ENCODE measurements at regions not wholly inside any gene's neighbourhood (a gene's known extent, or its start where the extent isn't known, plus 50 kb on each side); places are given as distances from the start of the nearest gene placed in this dataset.

GRCh38 chrX:110432091-110432905 lies 73.7 kb downstream of the RTL9 start:
- DNase-seq: no peak

GRCh38 chrX:110432906-110433215 lies 74.2 kb downstream of the RTL9 start:
- DNase-seq: no peak

DNA sequence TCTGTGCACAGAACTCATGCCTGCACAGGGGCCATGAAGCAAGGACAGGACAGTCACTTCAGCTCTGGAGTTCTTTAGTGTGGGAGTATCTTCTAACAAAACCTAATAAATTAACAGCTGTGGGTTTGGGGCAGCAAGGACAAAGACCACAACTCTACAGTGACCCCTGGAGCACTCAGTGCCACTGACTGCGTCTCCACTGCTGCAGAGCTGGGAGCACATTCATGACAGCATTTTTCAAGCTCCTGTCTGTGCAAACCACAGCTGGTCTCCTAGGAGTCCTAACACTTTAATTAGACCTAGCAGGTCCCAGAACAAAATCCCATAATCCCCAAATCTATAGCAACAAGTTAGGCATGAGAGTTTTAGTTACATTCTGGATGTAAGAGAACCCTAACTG lies 76.5 kb downstream of the RTL9 start:
- DNase-seq: no peak

GRCh38 chrX:110436523-110436922 lies 77.9 kb downstream of the RTL9 start:
- no peak for DNase-seq

- no peak for DNase-seq
These were observed 79.0 kb downstream of the RTL9 start for GRCh38 chrX:110437686-110438085.

- no peak for DNase-seq
These were observed 81.6 kb downstream of the RTL9 start for GRCh38 chrX:110440016-110440805.

DNA sequence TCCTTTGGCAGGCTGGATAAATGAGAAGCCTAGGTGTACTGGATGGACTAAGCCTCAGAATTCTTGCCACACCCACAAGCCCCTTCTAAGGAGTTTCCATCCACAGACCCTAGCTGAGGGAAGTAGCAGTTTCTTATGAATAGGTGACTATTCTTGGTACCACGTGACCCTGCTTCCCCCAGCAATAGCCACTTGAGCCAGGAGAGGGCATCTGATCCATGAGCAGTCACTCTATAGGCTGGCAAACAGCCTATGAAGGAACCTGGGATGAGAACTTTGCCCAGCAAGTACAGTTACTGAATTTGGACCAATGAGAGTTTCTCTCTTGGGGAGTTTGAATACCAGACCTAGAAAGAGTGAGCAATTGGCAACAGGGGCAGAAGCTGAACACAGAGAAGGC lies 84.0 kb downstream of the RTL9 start:
- DNase-seq: no peak

GRCh38 chrX:110444996-110445395 lies 86.3 kb downstream of the RTL9 start:
- DNase-seq: no peak

GRCh38 chrX:110448459-110448858 lies 89.8 kb downstream of the RTL9 start:
- no peak for DNase-seq

- no peak for DNase-seq
These were observed 90.7 kb downstream of the RTL9 start for GRCh38 chrX:110449312-110449711.

DNA sequence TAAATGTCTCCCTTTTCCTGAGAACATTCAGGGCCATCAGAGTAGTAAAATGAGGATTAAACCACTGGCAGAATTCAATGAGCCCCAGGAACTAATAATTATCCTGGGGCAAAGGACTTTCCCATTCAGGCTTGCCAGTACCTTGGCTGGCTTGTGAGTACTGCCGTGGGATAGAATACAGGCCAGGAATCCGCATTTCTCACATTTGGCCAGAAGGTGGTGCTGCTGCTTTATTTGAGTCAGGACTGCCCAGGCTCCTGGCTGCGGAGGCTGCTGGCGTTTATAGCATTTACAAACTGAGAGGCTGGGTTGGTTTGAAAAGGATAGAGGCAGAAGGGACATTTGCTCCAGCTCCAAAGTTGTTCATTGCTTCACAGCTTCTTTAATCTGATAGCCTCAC lies 91.4 kb downstream of the RTL9 start:
- DNase-seq: peak; percentile 80

DNA sequence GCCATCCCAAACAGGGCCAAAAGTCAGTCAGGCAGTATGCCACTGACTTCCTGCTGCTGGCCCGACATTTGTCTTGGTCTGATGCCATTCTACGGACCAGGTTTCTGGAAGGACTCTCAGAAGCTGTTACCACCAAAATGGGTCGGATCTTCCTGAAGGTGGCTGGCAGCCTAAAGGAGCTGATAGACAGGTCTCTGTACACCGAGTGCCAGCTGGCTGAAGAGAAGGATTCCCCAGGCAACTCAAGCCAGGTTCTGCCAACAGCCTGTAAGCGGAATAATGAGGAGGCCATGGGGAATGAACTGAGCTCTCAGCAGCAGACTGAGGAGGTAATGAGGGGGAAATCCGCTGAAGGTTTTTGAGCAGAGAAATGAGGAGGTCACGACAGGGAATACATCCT lies 95.7 kb downstream of the RTL9 start:
- DNase-seq: no peak

GRCh38 chrX:110462957-110463356 lies 104.3 kb downstream of the RTL9 start:
- DNase-seq: no peak

DNA sequence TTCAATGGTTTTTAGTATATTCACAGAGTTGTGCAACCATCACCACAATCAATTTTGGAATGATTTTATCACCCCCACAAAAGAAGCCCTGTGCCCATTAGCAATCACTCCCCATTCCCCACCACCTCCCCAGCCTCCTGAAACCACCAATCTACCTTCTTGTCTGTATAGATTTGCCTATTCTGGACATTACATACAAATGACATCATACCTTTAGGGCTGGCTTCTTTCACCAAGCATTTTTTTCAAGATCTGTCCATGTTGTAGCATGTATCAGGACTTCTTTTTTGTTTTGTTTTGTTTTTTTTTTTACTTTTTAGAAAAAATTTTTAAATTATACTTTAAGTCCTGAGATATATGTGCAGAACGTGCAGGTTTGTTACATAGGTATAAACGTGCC lies 108.1 kb downstream of the RTL9 start:
- DNase-seq: no peak

GRCh38 chrX:110472265-110472664 lies 113.6 kb downstream of the RTL9 start:
- no peak for DNase-seq

GRCh38 chrX:110477593-110478228 lies 119.1 kb downstream of the RTL9 start:
- no peak for DNase-seq

- DNase-seq: no peak
These were observed 133.4 kb downstream of the RTL9 start for GRCh38 chrX:110491846-110492620.

DNA sequence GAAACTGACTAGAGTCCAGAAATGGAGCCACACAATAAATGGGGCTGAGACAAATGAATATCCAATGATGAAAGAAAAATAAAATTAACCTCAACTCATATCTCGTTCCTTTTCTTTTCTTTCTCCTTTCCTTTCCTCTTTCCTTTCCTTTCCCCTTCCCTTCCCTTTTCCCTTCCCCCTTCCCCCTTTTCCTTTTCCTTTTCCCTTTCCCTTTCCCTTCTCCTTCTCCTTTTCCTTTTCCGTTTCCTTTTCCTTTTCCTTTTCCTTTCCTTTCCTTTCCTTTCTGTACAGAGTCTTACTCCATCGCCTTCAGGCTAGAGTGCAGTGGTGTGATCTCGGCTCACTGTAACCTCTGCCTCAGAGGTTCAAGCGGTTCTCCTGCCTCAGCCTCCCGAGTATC lies 146.3 kb downstream of the RTL9 start:
- no peak for DNase-seq

GRCh38 chrX:110509755-110510532 lies 151.3 kb downstream of the RTL9 start:
- no peak for DNase-seq

- no peak for DNase-seq
These were observed 152.6 kb downstream of the RTL9 start for GRCh38 chrX:110511238-110511637.

GRCh38 chrX:110512341-110512740 lies 153.7 kb downstream of the RTL9 start:
- no peak for DNase-seq

GRCh38 chrX:110514509-110514908 lies 155.9 kb downstream of the RTL9 start:
- no peak for DNase-seq

Measured in activated CD8-positive, alpha-beta memory T cell treated with anti-CD3 and anti-CD28 coated beads for 24 hours (primary cell).